LNCAP (cell line): ENCODE measurements at regions not wholly inside any gene's neighbourhood (a gene's known extent, or its start where the extent isn't known, plus 50 kb on each side); places are given as distances from the start of the nearest gene placed in this dataset.

ENCODE experiments used
- CTCF ChIP-seq: fragments of 450-650 bp; IDR thresholded peaks from 2 replicates; pipeline ENCODE4 v1.5.1; 2017; ENCODE audit warnings: mild to moderate bottlenecking

GRCh38 chr3:139202959-139203349 is 140.9 kb upstream of the MRPS22 start:
- TF ChIP-seq CTCF, result no peak

- TF ChIP-seq CTCF, result no peak
These were observed 140.1 kb upstream of the MRPS22 start for GRCh38 chr3:139203752-139204151.

GRCh38 chr3:139204728-139205127 is 139.1 kb upstream of the MRPS22 start:
- no peak for TF ChIP-seq CTCF

- no peak for TF ChIP-seq CTCF
These were observed 129.9 kb upstream of the MRPS22 start for GRCh38 chr3:139213936-139214335.

- TF ChIP-seq CTCF, result no peak
These were observed 126.9 kb upstream of the MRPS22 start for GRCh38 chr3:139216958-139217357.

- TF ChIP-seq CTCF, result no peak
These were observed 126.2 kb upstream of the MRPS22 start for GRCh38 chr3:139217633-139218032.

- TF ChIP-seq CTCF, result no peak
These were observed 125.8 kb upstream of the MRPS22 start for GRCh38 chr3:139218046-139218445.

- TF ChIP-seq CTCF, result no peak
These were observed 124.4 kb upstream of the MRPS22 start for GRCh38 chr3:139219463-139219862.
